GM12891 (cell line): ENCODE measurements at regions not wholly inside any gene's neighbourhood (a gene's known extent, or its start where the extent isn't known, plus 50 kb on each side); places are given as distances from the start of the nearest gene placed in this dataset.

Experiments
- PAX5 ChIP-seq: IDR thresholded peaks from 2 replicates; pipeline ENCODE4 v1.6.1; 2011; ENCODE audit warnings: low read length, moderate library complexity, mild to moderate bottlenecking; ENCODE audit not compliant: insufficient read depth, severe bottlenecking
- POLR2A ChIP-seq: IDR thresholded peaks from 2 replicates; pipeline ENCODE4 v1.6.1; 2011; ENCODE audit warnings: low read depth, low read length, control low read depth
- POLR2AphosphoS5 ChIP-seq: IDR thresholded peaks from 2 replicates; pipeline ENCODE4 v1.6.1; 2011; ENCODE audit warnings: low read depth, low read length, control low read depth
- POU2F2 ChIP-seq: IDR thresholded peaks from 2 replicates; pipeline ENCODE4 v1.6.1; 2011; ENCODE audit warnings: low read depth, mild to moderate bottlenecking, control low read depth, low read length, moderate library complexity
- SPI1 ChIP-seq: IDR thresholded peaks from 2 replicates; pipeline ENCODE4 v1.6.1; 2011; ENCODE audit warnings: low read depth, low read length, control low read depth
- TAF1 ChIP-seq: IDR thresholded peaks from 2 replicates; pipeline ENCODE4 v1.6.1; 2011; ENCODE audit warnings: low read depth, low read length, control low read depth

DNA sequence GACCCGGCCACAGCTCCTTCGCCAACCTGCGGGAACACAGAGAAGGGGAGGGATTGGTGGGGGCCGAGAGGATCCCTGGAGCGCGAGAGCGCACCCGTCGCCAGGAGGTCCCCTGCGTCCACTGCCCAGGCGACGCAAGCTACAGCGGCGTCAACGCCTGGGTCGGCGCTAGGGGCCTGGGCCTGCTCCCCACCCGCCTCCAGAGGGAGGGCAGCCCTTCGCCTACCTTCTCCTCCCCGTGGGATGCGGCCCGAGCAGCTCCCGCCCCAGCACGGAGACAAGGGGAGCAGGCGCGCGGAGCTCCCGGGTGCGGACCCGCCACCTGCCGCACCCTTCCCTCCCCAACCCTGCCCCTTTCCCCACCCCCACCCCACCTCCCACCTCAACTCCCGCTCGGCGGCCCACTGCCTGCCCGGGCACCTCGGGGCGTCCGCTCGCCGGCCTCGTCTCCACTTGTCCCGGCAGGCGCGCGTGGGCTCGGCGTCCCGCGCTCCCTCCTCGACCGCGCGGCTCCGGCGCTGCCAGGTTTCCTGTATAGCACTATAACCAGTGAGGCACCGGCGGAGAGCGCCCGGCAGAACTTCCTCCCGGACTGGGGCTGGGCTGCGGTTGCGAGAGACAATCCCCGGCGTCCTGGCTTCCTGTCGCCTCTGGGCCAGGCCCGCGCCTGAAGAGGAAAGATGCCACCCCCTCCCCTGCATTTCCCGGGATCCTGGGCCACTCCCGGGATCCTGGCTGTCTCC, 119.1 kb upstream of the SMURF2 start:
- no peak for TF ChIP-seq SPI1
- TF ChIP-seq POLR2A, result no peak
- TF ChIP-seq POLR2AphosphoS5, result no peak
- no peak for TF ChIP-seq POU2F2
- no peak for TF ChIP-seq TAF1
- no peak for TF ChIP-seq PAX5
